NCI-H774 (cell line): ENCODE measurements at regions not wholly inside any gene's neighbourhood (a gene's known extent, or its start where the extent isn't known, plus 50 kb on each side); places are given as distances from the start of the nearest gene placed in this dataset.

Experiments
- DNase-seq: peaks from one replicate; lab custom pipeline; 2025; lab: John Stamatoyannopoulos, UW

- DNase-seq: no peak
Observed at GRCh38 chr6:165753506-165753905, 90.5 kb upstream of the PDE10A start.

- DNase-seq: no peak
Observed at GRCh38 chr6:165752451-165752850, 89.4 kb upstream of the PDE10A start.

GRCh38 chr6:165751486-165751885 is 88.4 kb upstream of the PDE10A start:
- no peak for DNase-seq

- DNase-seq: no peak
Observed at GRCh38 chr6:165749163-165749562, 86.1 kb upstream of the PDE10A start.

GRCh38 chr6:165748390-165748789 is 85.3 kb upstream of the PDE10A start:
- no peak for DNase-seq

- DNase-seq: no peak
Observed at GRCh38 chr6:165747963-165748362, 84.9 kb upstream of the PDE10A start.

GRCh38 chr6:165746331-165746730 is 83.3 kb upstream of the PDE10A start:
- DNase-seq: no peak

GRCh38 chr6:165745492-165745891 is 82.5 kb upstream of the PDE10A start:
- DNase-seq: no peak

- DNase-seq: no peak
Observed at GRCh38 chr6:165744555-165745228, 81.7 kb upstream of the PDE10A start.

GRCh38 chr6:165743366-165743898 is 80.4 kb upstream of the PDE10A start:
- DNase-seq: no peak

GRCh38 chr6:165742047-165742446 is 79.0 kb upstream of the PDE10A start:
- no peak for DNase-seq

- no peak for DNase-seq
Observed at GRCh38 chr6:165737396-165737795, 74.4 kb upstream of the PDE10A start.

- no peak for DNase-seq
Observed at GRCh38 chr6:165735065-165735464, 72.0 kb upstream of the PDE10A start.

GRCh38 chr6:165733489-165733791 is 70.4 kb upstream of the PDE10A start:
- no peak for DNase-seq

GRCh38 chr6:165732696-165733488 is 69.9 kb upstream of the PDE10A start:
- no peak for DNase-seq

- DNase-seq: no peak
Observed at GRCh38 chr6:165729307-165729936, 66.4 kb upstream of the PDE10A start.

GRCh38 chr6:165728216-165728615 is 65.2 kb upstream of the PDE10A start:
- no peak for DNase-seq

GRCh38 chr6:165726965-165727381 is 63.9 kb upstream of the PDE10A start:
- DNase-seq: no peak

GRCh38 chr6:165726290-165726875 is 63.3 kb upstream of the PDE10A start:
- DNase-seq: no peak

- no peak for DNase-seq
Observed at GRCh38 chr6:165725201-165725600, 62.2 kb upstream of the PDE10A start.

- DNase-seq: no peak
Observed at GRCh38 chr6:165723326-165723725, 60.3 kb upstream of the PDE10A start.

- DNase-seq: no peak
Observed at GRCh38 chr6:165722022-165722421, 59.0 kb upstream of the PDE10A start.

- DNase-seq: no peak
Observed at GRCh38 chr6:165721356-165721755, 58.3 kb upstream of the PDE10A start.
